Endodermal cell (in vitro differentiated cells): ENCODE measurements at regions not wholly inside any gene's neighbourhood (a gene's known extent, or its start where the extent isn't known, plus 50 kb on each side); places are given as distances from the start of the nearest gene placed in this dataset.

Experiments
- DNase-seq: peaks from one replicate; pipeline ENCODE4 v3.0.0-alpha.2; 2017
- H3K27ac ChIP-seq: 2 replicates; pipeline ENCODE4 v1.5.1; 2013; ENCODE audit warnings: mild to moderate bottlenecking, low read depth, low read length, moderate library complexity
- H3K27me3 ChIP-seq: 2 replicates; pipeline ENCODE4 v1.6.1; 2013; ENCODE audit warnings: mild to moderate bottlenecking, low read length, moderate library complexity; ENCODE audit not compliant: insufficient read depth, control insufficient read depth, poor library complexity, severe bottlenecking
- H3K36me3 ChIP-seq: 2 replicates; pipeline ENCODE4 v1.7.0; 2013; ENCODE audit warnings: mild to moderate bottlenecking, low read length, moderate library complexity; ENCODE audit not compliant: control insufficient read depth, insufficient read depth
- H3K4me1 ChIP-seq: one replicate; pipeline ENCODE4 v1.7.0; 2013; ENCODE audit warnings: low read length; ENCODE audit not compliant: control insufficient read depth, insufficient read depth
- H3K4me3 ChIP-seq: 2 replicates; pipeline ENCODE4 v1.5.1; 2013; ENCODE audit warnings: mild to moderate bottlenecking, low read length, moderate library complexity
- H3K9ac ChIP-seq: 2 replicates; pipeline ENCODE4 v1.6.1; 2013; ENCODE audit warnings: mild to moderate bottlenecking, low read length, moderate library complexity; ENCODE audit not compliant: poor library complexity, severe bottlenecking; ENCODE audit errors: extremely low read depth
- H3K9me3 ChIP-seq: 2 replicates; pipeline ENCODE4 v1.6.1; 2013; ENCODE audit warnings: mild to moderate bottlenecking, low read length, moderate library complexity; ENCODE audit not compliant: control insufficient read depth
- H3K27ac Mint-ChIP-seq: 2 replicates; pipeline ENCODE4 v1.8.0; 2020; ENCODE audit warnings: mixed read lengths
- H3K27me3 Mint-ChIP-seq: 2 replicates; pipeline ENCODE4 v1.8.0; 2021; ENCODE audit warnings: mild to moderate bottlenecking, mixed read lengths; ENCODE audit not compliant: insufficient read depth
- H3K36me3 Mint-ChIP-seq: 2 replicates; pipeline ENCODE4 v1.8.0; 2020; ENCODE audit warnings: low read depth, mixed read lengths
- H3K4me1 Mint-ChIP-seq: 2 replicates; pipeline ENCODE4 v1.8.0; 2020; ENCODE audit warnings: mixed read lengths
- H3K4me3 Mint-ChIP-seq: 2 replicates; pipeline ENCODE4 v1.8.0; 2020; ENCODE audit warnings: mild to moderate bottlenecking, moderate library complexity, mixed read lengths
- H3K9me3 Mint-ChIP-seq: 2 replicates; pipeline ENCODE4 v1.8.0; 2020; ENCODE audit warnings: mild to moderate bottlenecking, mixed read lengths
- WGBS, 2 experiments: methylation state at CpG; one replicate each; pipeline versions ENCODE4 v1.1.5 to v1.1.7; 2013; ENCODE audit warnings: missing lambda C conversion rate in 2 of 2, mixed read lengths in 1 of 2; ENCODE audit not compliant: insufficient coverage in 1 of 2, insufficient read length in 1 of 2; 5-methylcytosine and 5-hydroxymethylcytosine counted together
- TF ChIP-seq, protein P1 (sequence below): fragments of 200-600 bp; sonication (generic); conservative IDR thresholded peaks from 2 replicates; pipeline ENCODE4 v1.5.0; 2021; ENCODE audit warnings: antibody characterized with exemption, mild to moderate bottlenecking

DNA sequence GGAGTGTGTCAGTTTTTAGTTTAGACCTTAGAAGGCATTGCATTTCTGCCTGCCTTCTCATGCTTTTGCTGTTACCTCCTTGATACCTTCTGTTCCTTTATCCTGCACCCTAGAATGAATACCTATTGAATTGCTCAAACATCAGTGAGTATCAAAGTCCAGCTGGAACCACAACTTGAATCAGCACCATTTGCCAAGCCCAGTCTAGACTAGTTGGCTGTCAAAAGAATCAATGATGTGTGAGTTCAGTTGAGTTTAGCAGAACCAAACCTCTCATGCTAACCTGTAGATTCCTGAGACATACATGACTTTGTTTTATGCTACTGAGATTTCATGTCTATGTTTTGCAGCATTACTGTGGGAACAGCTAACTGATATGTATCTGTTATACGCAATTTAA lies 116.6 kb downstream of the FAM170A start:
- peaks cover 6% of the 10 kb centered on the region for H3K9me3 ChIP-seq
- H3K4me3 Mint-ChIP-seq = no peak overlapping the region
- no peaks in the 10 kb centered on the region for H3K27me3 Mint-ChIP-seq
- H3K4me3 ChIP-seq = no peak overlapping the region
- peaks cover 7% of the 10 kb centered on the region for H3K4me1 Mint-ChIP-seq
- no peak overlapping the region for H3K27ac ChIP-seq
- TF ChIP-seq, protein P1, sequence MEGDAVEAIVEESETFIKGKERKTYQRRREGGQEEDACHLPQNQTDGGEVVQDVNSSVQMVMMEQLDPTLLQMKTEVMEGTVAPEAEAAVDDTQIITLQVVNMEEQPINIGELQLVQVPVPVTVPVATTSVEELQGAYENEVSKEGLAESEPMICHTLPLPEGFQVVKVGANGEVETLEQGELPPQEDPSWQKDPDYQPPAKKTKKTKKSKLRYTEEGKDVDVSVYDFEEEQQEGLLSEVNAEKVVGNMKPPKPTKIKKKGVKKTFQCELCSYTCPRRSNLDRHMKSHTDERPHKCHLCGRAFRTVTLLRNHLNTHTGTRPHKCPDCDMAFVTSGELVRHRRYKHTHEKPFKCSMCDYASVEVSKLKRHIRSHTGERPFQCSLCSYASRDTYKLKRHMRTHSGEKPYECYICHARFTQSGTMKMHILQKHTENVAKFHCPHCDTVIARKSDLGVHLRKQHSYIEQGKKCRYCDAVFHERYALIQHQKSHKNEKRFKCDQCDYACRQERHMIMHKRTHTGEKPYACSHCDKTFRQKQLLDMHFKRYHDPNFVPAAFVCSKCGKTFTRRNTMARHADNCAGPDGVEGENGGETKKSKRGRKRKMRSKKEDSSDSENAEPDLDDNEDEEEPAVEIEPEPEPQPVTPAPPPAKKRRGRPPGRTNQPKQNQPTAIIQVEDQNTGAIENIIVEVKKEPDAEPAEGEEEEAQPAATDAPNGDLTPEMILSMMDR = no peak
- H3K27me3 ChIP-seq = no peaks in the 10 kb centered on the region
- WGBS, 2 experiments = 98 to 100% methylated on average over 1 of the region's 1 CpG
- no peak overlapping the region for H3K9ac ChIP-seq
- H3K36me3 Mint-ChIP-seq = no peaks in the 10 kb centered on the region
- H3K4me1 ChIP-seq = no peaks in the 10 kb centered on the region
- DNase-seq = no peak
- H3K27ac Mint-ChIP-seq = no peak overlapping the region
- no peaks in the 10 kb centered on the region for H3K36me3 ChIP-seq
- no peaks in the 10 kb centered on the region for H3K9me3 Mint-ChIP-seq

DNA sequence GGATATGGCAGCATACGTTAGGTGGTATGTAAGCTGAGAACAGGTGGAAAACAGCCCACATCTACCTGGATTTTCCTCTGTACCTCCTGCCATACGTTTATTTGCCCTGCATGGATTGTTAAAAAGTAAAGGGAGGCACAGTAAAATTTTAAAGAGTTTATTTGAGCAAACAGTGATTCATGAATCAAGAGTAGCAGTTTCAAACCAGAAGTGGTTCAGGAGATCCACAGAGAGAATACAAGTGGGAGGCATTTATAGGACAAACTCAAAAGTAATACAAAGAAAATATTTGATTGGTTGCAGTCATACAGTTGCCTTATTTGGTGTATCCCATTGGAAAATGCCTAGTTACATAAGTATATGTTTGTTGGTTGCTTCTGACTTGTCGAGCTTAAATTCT lies 117.6 kb downstream of the FAM170A start:
- peaks cover 4% of the 10 kb centered on the region for H3K9me3 Mint-ChIP-seq
- TF ChIP-seq, protein P1 = no peak
- 92 to 95% methylated on average over 2 to 3 of the region's 3 CpGs for WGBS, 2 experiments
- Histone ChIP-seq H3K27ac (no peak overlapping the region), H3K4me3 (no peak overlapping the region), H3K36me3 (no peaks in the 10 kb centered on the region), H3K9ac (no peak overlapping the region), H3K4me1 (no peaks in the 10 kb centered on the region), H3K9me3 (peaks cover 6% of the 10 kb centered on the region), H3K27me3 (no peaks in the 10 kb centered on the region)
- peaks cover 7% of the 10 kb centered on the region for H3K4me1 Mint-ChIP-seq
- H3K27ac Mint-ChIP-seq = no peak overlapping the region
- no peak overlapping the region for H3K4me3 Mint-ChIP-seq
- H3K36me3 Mint-ChIP-seq = no peaks in the 10 kb centered on the region
- DNase-seq = no peak
- H3K27me3 Mint-ChIP-seq = no peaks in the 10 kb centered on the region

DNA sequence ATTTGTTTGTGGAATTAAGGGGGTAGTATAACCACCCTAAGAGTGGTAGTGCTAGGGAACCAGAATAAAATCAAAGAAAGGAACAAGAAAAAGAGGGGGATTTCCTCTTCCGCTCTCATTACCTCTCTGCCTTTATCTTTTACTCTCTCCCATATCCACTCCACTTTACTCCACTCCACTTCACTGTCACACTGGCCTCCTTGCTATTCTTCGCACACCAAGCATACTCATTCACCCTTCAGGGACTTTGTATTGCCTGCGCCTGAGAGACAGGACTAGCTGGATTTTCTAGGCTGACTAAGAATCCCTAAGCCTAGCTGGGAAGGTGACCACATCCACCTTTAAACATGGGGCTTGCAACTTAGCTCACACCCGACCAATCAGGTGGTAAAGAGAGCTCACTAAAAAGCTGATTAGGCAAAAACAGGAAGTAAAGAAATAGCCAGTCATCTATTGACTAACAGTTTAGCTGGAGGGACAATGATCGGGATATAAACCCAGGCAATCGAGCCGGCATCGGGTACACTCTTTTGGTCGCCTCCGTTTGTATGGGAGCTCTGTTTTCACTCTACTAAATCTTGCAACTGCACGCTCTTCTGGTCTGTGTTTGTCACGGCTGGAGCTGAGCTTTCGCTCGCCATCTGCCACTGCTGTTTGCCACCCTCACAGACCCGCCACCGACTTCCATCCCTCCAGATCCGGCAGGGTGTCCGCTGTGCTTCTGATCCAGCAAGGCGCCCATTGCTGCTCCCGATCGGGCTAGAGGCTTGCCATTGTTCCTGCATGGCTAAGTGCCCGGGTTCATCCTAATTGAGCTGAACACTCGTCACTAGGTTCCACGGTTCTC lies 121.8 kb downstream of the FAM170A start:
- Histone ChIP-seq H3K9ac (no peak overlapping the region), H3K9me3 (peaks cover 6% of the 10 kb centered on the region), H3K27ac (no peak overlapping the region), H3K4me1 (no peaks in the 10 kb centered on the region), H3K27me3 (no peaks in the 10 kb centered on the region), H3K4me3 (no peak overlapping the region), H3K36me3 (no peaks in the 10 kb centered on the region)
- peaks cover 19% of the 10 kb centered on the region for H3K9me3 Mint-ChIP-seq
- H3K4me3 Mint-ChIP-seq = no peak overlapping the region
- DNase-seq = no peak
- no peaks in the 10 kb centered on the region for H3K27me3 Mint-ChIP-seq
- TF ChIP-seq, protein P1 = no peak
- H3K4me1 Mint-ChIP-seq = peaks cover 4% of the 10 kb centered on the region
- no peak overlapping the region for H3K27ac Mint-ChIP-seq
- H3K36me3 Mint-ChIP-seq = peaks cover 2% of the 10 kb centered on the region
- 96% methylated on average over 20 to 24 of the region's 24 CpGs for WGBS, 2 experiments
